ENCODE measurements at regions not wholly inside any gene's neighbourhood (a gene's known extent, or its start where the extent isn't known, plus 50 kb on each side); places are given as distances from the start of the nearest gene placed in this dataset.

DNA sequence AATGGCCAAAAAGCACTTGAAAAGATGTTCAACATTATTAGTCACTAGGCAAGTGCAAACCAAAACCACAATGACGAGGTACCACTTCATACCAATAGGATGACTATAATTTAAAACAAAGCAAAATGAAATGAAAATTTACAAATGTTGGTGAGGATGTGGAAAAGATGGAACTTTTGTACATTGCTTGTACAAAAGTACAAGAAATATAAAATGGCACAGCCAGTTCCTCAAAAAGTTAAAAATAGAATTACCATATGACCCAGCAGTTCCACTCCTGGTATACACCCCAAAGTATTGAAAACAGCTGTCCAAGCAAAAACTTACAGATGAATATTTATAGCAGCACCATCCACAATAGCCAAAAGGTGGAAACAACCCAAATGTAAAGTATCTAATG is 107.8 kb upstream of the XPO1 start:
- TF ChIP-seq, protein P1, sequence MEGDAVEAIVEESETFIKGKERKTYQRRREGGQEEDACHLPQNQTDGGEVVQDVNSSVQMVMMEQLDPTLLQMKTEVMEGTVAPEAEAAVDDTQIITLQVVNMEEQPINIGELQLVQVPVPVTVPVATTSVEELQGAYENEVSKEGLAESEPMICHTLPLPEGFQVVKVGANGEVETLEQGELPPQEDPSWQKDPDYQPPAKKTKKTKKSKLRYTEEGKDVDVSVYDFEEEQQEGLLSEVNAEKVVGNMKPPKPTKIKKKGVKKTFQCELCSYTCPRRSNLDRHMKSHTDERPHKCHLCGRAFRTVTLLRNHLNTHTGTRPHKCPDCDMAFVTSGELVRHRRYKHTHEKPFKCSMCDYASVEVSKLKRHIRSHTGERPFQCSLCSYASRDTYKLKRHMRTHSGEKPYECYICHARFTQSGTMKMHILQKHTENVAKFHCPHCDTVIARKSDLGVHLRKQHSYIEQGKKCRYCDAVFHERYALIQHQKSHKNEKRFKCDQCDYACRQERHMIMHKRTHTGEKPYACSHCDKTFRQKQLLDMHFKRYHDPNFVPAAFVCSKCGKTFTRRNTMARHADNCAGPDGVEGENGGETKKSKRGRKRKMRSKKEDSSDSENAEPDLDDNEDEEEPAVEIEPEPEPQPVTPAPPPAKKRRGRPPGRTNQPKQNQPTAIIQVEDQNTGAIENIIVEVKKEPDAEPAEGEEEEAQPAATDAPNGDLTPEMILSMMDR (IDR thresholded peaks at IDR 0.05; ENCODE audit: low read depth, low read length, missing input control) = no peak
- no peak for TF ChIP-seq JUND (IDR thresholded peaks at IDR 0.05)
- TF ChIP-seq RAD21 (IDR thresholded peaks at IDR 0.05) = no peak
- TF ChIP-seq, protein P2, sequence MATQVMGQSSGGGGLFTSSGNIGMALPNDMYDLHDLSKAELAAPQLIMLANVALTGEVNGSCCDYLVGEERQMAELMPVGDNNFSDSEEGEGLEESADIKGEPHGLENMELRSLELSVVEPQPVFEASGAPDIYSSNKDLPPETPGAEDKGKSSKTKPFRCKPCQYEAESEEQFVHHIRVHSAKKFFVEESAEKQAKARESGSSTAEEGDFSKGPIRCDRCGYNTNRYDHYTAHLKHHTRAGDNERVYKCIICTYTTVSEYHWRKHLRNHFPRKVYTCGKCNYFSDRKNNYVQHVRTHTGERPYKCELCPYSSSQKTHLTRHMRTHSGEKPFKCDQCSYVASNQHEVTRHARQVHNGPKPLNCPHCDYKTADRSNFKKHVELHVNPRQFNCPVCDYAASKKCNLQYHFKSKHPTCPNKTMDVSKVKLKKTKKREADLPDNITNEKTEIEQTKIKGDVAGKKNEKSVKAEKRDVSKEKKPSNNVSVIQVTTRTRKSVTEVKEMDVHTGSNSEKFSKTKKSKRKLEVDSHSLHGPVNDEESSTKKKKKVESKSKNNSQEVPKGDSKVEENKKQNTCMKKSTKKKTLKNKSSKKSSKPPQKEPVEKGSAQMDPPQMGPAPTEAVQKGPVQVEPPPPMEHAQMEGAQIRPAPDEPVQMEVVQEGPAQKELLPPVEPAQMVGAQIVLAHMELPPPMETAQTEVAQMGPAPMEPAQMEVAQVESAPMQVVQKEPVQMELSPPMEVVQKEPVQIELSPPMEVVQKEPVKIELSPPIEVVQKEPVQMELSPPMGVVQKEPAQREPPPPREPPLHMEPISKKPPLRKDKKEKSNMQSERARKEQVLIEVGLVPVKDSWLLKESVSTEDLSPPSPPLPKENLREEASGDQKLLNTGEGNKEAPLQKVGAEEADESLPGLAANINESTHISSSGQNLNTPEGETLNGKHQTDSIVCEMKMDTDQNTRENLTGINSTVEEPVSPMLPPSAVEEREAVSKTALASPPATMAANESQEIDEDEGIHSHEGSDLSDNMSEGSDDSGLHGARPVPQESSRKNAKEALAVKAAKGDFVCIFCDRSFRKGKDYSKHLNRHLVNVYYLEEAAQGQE (IDR thresholded peaks at IDR 0.05) = no peak

All from liver (tissue), 3 donors.